Natural killer cell (primary cell): ENCODE measurements at regions not wholly inside any gene's neighbourhood (a gene's known extent, or its start where the extent isn't known, plus 50 kb on each side); places are given as distances from the start of the nearest gene placed in this dataset.

Source experiments
- ATAC-seq, 3 donors: fragments of 150-1000 bp in 2 of 3; fragments of 200-7000 bp in 1 of 3; cut with Tn5 transposase; 1 replicate in 1 of 3; 2 replicates in 2 of 3; pipeline ENCODE4 v1.10.0; 2021; ENCODE audit warnings: mild to moderate bottlenecking in 2 of 3, moderate library complexity in 2 of 3
- DNase-seq, 2 donors: peaks; one replicate each; pipeline versions ENCODE4 v3.0.0 to v3.0.0-alpha.2; 2013 to 2021; ENCODE audit warnings: mixed read lengths in 1 of 2
- H3K27ac ChIP-seq: one replicate; pipeline ENCODE4 v1.5.1; 2013; ENCODE audit warnings: mild to moderate bottlenecking, low read length
- H3K27me3 ChIP-seq: one replicate; pipeline ENCODE4 v1.6.1; 2013; ENCODE audit warnings: low read length; ENCODE audit not compliant: control insufficient read depth, insufficient read depth
- H3K36me3 ChIP-seq: one replicate; pipeline ENCODE4 v1.6.1; 2013; ENCODE audit warnings: low read length; ENCODE audit not compliant: control insufficient read depth, insufficient read depth
- H3K4me1 ChIP-seq: one replicate; pipeline ENCODE4 v1.6.1; 2013; ENCODE audit warnings: low read length; ENCODE audit not compliant: control insufficient read depth, insufficient read depth
- H3K4me3 ChIP-seq: one replicate; pipeline ENCODE4 v1.5.1; 2013; ENCODE audit warnings: low read length
- H3K9me3 ChIP-seq: one replicate; pipeline ENCODE4 v1.6.1; 2013; ENCODE audit warnings: low read length; ENCODE audit not compliant: control insufficient read depth, insufficient read depth
- H3K27ac Mint-ChIP-seq, 2 donors: one replicate each; pipeline ENCODE4 v1.8.0; 2022; ENCODE audit warnings: mild to moderate bottlenecking in 2 of 2, mixed read lengths in 2 of 2, moderate library complexity in 1 of 2
- H3K27me3 Mint-ChIP-seq, 2 donors: one replicate each; pipeline ENCODE4 v1.8.0; 2022; ENCODE audit warnings: low read depth in 2 of 2, mixed read lengths in 2 of 2
- H3K36me3 Mint-ChIP-seq: one replicate; pipeline ENCODE4 v1.8.0; 2022; ENCODE audit warnings: mixed read lengths
- H3K4me1 Mint-ChIP-seq, 2 donors: one replicate each; pipeline ENCODE4 v1.8.0; 2022; ENCODE audit warnings: mixed read lengths in 2 of 2
- H3K4me3 Mint-ChIP-seq: one replicate; pipeline ENCODE4 v1.8.0; 2022; ENCODE audit warnings: mild to moderate bottlenecking, moderate library complexity, mixed read lengths
- H3K9me3 Mint-ChIP-seq, 2 donors: one replicate each; pipeline ENCODE4 v1.8.0; 2022; ENCODE audit warnings: mixed read lengths in 2 of 2
- CTCF ChIP-seq: fragments of 200-600 bp; IDR thresholded peaks from one replicate; pipeline ENCODE4 v1.8.0; 2022; ENCODE audit warnings: antibody characterized with exemption
- WGBS: methylation state at CpG from one replicate; pipeline ENCODE4 v1.1.7; 2013; ENCODE audit warnings: missing lambda C conversion rate; ENCODE audit not compliant: insufficient coverage; 5-methylcytosine and 5-hydroxymethylcytosine counted together
- intact Hi-C: fragments of 100-400 bp; cut with micrococcal nuclease; formaldehyde crosslinking; loops from one replicate; pipeline ENCODE4 v1.14.2; 2022

GRCh38 chr6:119871520-119871919 is 522.0 kb upstream of the MAN1A1 start:
- intact Hi-C loops = no loop called here
- H3K9me3 Mint-ChIP-seq = peaks cover 2 to 5% of the 10 kb centered on the region in 2 donors
- peaks cover 3 to 5% of the 10 kb centered on the region in 2 donors for H3K27me3 Mint-ChIP-seq
- H3K4me1 Mint-ChIP-seq = no peaks in the 10 kb centered on the region
- no peaks in the 10 kb centered on the region for H3K27me3 ChIP-seq
- no peaks in the 10 kb centered on the region for H3K36me3 Mint-ChIP-seq
- no peak overlapping the region for H3K4me3 ChIP-seq
- H3K36me3 ChIP-seq = no peaks in the 10 kb centered on the region
- WGBS = 77% methylated on average over 2 of the region's 2 CpGs
- ATAC-seq (no peak), DNase-seq (no peak)
- no peaks in the 10 kb centered on the region for H3K9me3 ChIP-seq
- no peak overlapping the region for H3K27ac ChIP-seq
- TF ChIP-seq CTCF = no peak
- H3K4me1 ChIP-seq = no peaks in the 10 kb centered on the region
- H3K27ac Mint-ChIP-seq = no peak overlapping the region
- H3K4me3 Mint-ChIP-seq = no peak overlapping the region

GRCh38 chr6:119865466-119866350 is 516.1 kb upstream of the MAN1A1 start:
- Histone ChIP-seq H3K36me3 (no peaks in the 10 kb centered on the region), H3K27me3 (no peaks in the 10 kb centered on the region), H3K27ac (no peak overlapping the region), H3K4me1 (no peaks in the 10 kb centered on the region), H3K9me3 (peaks cover 3% of the 10 kb centered on the region), H3K4me3 (no peak overlapping the region)
- intact Hi-C loops = no loop called here
- H3K4me1 Mint-ChIP-seq = no peaks in the 10 kb centered on the region
- peaks cover 5 to 18% of the 10 kb centered on the region in 2 donors for H3K27me3 Mint-ChIP-seq
- no peak overlapping the region for H3K4me3 Mint-ChIP-seq
- TF ChIP-seq CTCF = no peak
- peaks cover 7% of the 10 kb centered on the region for H3K36me3 Mint-ChIP-seq
- H3K9me3 Mint-ChIP-seq = peaks cover 5 to 15% of the 10 kb centered on the region in 2 donors
- ATAC-seq (no peak), DNase-seq (no peak)
- no peak overlapping the region for H3K27ac Mint-ChIP-seq
- WGBS = 95% methylated on average over 3 of the region's 3 CpGs

GRCh38 chr6:119862719-119863118 is 513.2 kb upstream of the MAN1A1 start:
- H3K27ac ChIP-seq = no peak overlapping the region
- H3K36me3 ChIP-seq = no peaks in the 10 kb centered on the region
- Mint-ChIP-seq H3K4me1 (no peaks in the 10 kb centered on the region), H3K27me3 (peaks cover 2 to 18% of the 10 kb centered on the region in 2 donors), H3K27ac (no peak overlapping the region), H3K36me3 (peaks cover 7% of the 10 kb centered on the region), H3K4me3 (no peak overlapping the region), H3K9me3 (peaks cover 5 to 12% of the 10 kb centered on the region in 2 donors)
- ATAC-seq (no peak), DNase-seq (no peak)
- H3K4me3 ChIP-seq = no peak overlapping the region
- H3K27me3 ChIP-seq = no peaks in the 10 kb centered on the region
- H3K4me1 ChIP-seq = no peaks in the 10 kb centered on the region
- intact Hi-C loops = no loop called here
- no peak for TF ChIP-seq CTCF
- H3K9me3 ChIP-seq = peaks cover 3% of the 10 kb centered on the region
- WGBS = 100% methylated on average over 1 of the region's 1 CpG

GRCh38 chr6:119858901-119859300 is 509.3 kb upstream of the MAN1A1 start:
- Mint-ChIP-seq H3K4me1 (peaks cover 8 to 9% of the 10 kb centered on the region in 2 donors), H3K4me3 (no peak overlapping the region), H3K9me3 (peaks cover 0 to 3% of the 10 kb centered on the region in 2 donors), H3K27ac (no peak overlapping the region), H3K27me3 (peaks cover 2 to 10% of the 10 kb centered on the region in 2 donors), H3K36me3 (no peaks in the 10 kb centered on the region)
- WGBS = 100% methylated on average over 1 of the region's 1 CpG
- Histone ChIP-seq H3K4me1 (no peaks in the 10 kb centered on the region), H3K36me3 (no peaks in the 10 kb centered on the region), H3K4me3 (no peak overlapping the region), H3K27ac (no peak overlapping the region), H3K27me3 (no peaks in the 10 kb centered on the region), H3K9me3 (no peaks in the 10 kb centered on the region)
- intact Hi-C loops = no loop called here
- no peak for ATAC-seq
- no peak for TF ChIP-seq CTCF
- DNase-seq = no peak
